NCI-H748 (cell line): ENCODE measurements at regions not wholly inside any gene's neighbourhood (a gene's known extent, or its start where the extent isn't known, plus 50 kb on each side); places are given as distances from the start of the nearest gene placed in this dataset.

Experiments used
- DNase-seq: peaks from one replicate; lab custom pipeline; 2025; ENCODE audit not compliant: unreplicated experiment; lab: John Stamatoyannopoulos, UW

GRCh38 chr21:22535630-22536029, 1537.4 kb downstream of the NCAM2 start:
- no peak for DNase-seq

- no peak for DNase-seq
Measured at GRCh38 chr21:22536509-22536908, 1538.3 kb downstream of the NCAM2 start.

GRCh38 chr21:22544747-22545146, 1546.5 kb downstream of the NCAM2 start:
- no peak for DNase-seq

GRCh38 chr21:22552390-22552789, 1554.2 kb downstream of the NCAM2 start:
- no peak for DNase-seq

- DNase-seq = no peak
Measured at GRCh38 chr21:22554690-22555316, 1556.6 kb downstream of the NCAM2 start.

DNA sequence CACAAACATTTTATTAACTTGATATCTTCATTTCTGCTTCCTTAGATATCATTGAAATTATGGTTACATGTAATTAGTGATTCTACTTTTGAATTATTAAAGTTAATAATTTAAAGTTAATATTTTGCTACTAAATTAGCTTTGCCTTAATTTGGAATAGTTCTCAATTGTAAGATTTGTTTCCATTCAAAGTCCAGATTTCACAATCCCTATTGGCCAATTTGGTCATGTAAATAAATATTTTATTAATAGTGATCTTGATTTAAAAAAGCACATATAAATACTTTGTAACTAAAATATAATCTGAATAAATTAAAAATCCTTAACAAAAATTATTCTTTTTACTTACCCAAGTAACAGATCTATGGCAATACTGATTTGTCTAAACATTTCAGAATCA, 1558.6 kb downstream of the NCAM2 start:
- DNase-seq = no peak

GRCh38 chr21:22561946-22562345, 1563.7 kb downstream of the NCAM2 start:
- DNase-seq = no peak

GRCh38 chr21:22573834-22574233, 1575.6 kb downstream of the NCAM2 start:
- peak; percentile 3 for DNase-seq

GRCh38 chr21:22575165-22575584, 1577.0 kb downstream of the NCAM2 start:
- peak; percentile 89 for DNase-seq

- DNase-seq = no peak
Measured at GRCh38 chr21:22579741-22580140, 1581.5 kb downstream of the NCAM2 start.

- DNase-seq = no peak
Measured at GRCh38 chr21:22582026-22582425, 1583.8 kb downstream of the NCAM2 start.

GRCh38 chr21:22584308-22584707, 1586.1 kb downstream of the NCAM2 start:
- no peak for DNase-seq

DNA sequence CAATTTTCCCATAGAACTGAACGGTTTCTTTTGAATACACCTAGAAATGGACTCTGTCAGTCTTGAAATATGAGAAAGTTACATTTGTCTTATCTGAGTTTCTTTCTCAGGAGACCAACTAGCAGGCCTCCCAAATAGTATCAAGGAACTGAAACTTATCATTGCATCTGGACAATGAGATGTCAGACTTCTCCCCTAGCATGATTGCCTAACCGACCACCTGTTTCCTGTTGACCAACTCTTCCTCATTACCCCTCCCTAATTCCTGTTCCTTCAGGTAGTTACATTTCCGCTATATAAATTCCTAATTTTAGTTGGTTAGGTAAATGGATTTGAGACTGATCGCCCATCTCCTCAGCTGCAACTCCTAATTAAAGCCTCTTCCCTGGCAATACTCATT, 1587.3 kb downstream of the NCAM2 start:
- peak; percentile 44 for DNase-seq

DNA sequence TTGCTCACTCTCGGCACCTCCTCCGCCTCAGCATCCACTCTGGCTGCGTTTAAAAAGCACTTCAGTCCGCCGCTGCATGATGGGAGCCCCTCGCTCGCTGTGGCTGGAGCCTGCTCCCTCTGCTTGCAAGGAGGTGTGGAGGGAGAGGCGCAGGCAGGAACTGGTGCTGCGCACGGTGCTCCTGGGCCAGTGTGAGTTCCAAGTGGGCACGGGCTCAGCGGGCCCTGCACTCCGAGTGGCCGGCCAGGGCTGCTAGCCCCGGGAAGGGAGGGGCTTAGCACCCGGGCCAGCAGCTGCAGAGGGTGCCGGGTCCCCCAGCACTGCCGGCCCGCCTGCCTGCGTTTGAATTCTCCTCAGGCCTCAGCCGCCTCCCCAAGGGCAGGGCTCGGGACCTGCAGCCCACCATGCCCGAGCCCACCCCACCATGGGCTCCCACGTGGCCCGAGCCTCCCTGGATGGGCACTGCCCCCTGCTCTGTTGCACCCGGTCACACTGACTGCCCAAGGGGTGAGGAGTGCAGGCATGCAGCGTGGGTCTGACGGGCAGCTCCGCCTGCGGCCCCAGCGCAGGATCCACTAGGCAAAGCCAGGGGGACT, 1599.5 kb downstream of the NCAM2 start:
- DNase-seq = no peak

GRCh38 chr21:22609802-22610201, 1611.6 kb downstream of the NCAM2 start:
- DNase-seq = peak; percentile 55

GRCh38 chr21:22627911-22628310, 1629.7 kb downstream of the NCAM2 start:
- DNase-seq = no peak

- no peak for DNase-seq
Measured at GRCh38 chr21:22630953-22631465, 1632.8 kb downstream of the NCAM2 start.

DNA sequence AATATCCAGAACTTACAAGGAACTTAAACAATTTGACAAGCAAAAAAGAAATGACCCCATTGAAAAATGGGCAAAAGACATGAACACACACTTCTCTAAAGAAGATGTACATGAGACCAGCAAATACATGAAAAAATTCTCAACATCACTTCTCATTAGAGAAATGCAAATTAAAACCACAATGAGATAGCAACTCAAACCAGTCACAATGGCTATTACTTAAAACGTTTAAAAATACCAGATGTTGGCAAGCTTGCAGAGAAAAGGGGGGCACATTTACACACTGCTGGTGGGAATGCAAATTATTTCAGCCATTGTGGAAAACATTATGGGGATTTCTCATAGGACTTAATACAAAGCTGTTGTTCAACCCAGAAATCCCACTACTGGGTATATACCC, 1634.0 kb downstream of the NCAM2 start:
- no peak for DNase-seq

GRCh38 chr21:22649246-22649645, 1651.0 kb downstream of the NCAM2 start:
- DNase-seq = no peak

DNA sequence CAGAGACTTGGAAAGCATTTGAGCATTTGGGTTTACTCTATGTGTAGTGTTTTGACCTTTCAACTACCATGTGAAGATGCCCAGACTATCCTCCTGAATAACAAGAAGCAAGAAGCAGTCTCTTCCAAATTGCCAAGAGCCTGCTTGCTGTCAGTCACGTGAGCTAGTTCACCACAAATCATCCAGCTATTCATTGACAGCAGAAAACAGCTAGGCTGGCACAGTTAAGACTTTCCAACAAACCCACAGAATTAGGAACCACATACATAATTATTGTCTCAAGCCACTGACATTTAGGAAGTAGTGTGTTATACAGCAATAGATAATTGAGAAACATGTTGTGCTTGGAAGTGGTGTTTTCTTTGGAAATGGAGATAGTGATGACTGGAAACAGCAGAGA, 1652.0 kb downstream of the NCAM2 start:
- no peak for DNase-seq

DNA sequence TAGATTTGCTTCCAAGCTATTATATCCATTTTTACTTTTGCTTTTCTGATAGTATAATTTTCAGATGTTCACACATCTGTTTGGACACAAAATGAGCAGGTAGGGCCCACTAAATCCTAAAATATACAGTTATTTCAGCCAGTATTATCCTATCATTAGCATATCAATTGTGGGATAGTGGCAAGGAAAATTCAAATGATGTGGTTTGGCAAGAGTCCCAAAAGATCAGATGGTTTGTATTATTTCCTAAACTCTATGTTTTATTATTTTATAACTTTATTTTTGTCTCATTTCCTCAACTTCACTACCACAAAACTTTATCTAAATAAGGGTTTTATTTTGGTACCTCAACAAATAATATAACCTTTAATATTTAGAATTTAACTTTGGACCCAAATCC, 1659.6 kb downstream of the NCAM2 start:
- no peak for DNase-seq

- no peak for DNase-seq
Measured at GRCh38 chr21:22670148-22670547, 1671.9 kb downstream of the NCAM2 start.

- DNase-seq = no peak
Measured at GRCh38 chr21:22679207-22679606, 1681.0 kb downstream of the NCAM2 start.
